HepG2 (cell line): ENCODE measurements at regions not wholly inside any gene's neighbourhood (a gene's known extent, or its start where the extent isn't known, plus 50 kb on each side); places are given as distances from the start of the nearest gene placed in this dataset.

Experiments used
- BRD4 ChIP-seq: sonication (generic); formaldehyde crosslinking; IDR thresholded peaks from 2 replicates; pipeline ENCODE4 v1.4.0; 2020; ENCODE audit warnings: missing genetic modification reagents
- DMAP1 ChIP-seq: IDR thresholded peaks from 2 replicates; pipeline ENCODE4 v1.6.1; 2016
- LRRFIP1 ChIP-seq: sonication (generic); formaldehyde crosslinking; conservative IDR thresholded peaks from 2 replicates; pipeline ENCODE4 v1.4.0; 2020; ENCODE audit warnings: missing genetic modification reagents
- MIER2 ChIP-seq: IDR thresholded peaks from 2 replicates; pipeline ENCODE4 v1.6.1; 2016; ENCODE audit warnings: missing biosample characterization, missing genetic modification reagents
- MXD3 ChIP-seq: IDR thresholded peaks from 2 replicates; pipeline ENCODE4 v1.6.1; 2016; ENCODE audit warnings: mild to moderate bottlenecking, missing biosample characterization, missing genetic modification reagents
- MYNN ChIP-seq: sonication (generic); formaldehyde crosslinking; IDR thresholded peaks from 2 replicates; pipeline ENCODE4 v1.4.0; 2020; ENCODE audit warnings: mild to moderate bottlenecking, low read depth, missing genetic modification reagents
- PAF1 ChIP-seq: IDR thresholded peaks from 2 replicates; pipeline ENCODE4 v1.6.1; 2016; ENCODE audit warnings: missing genetic modification reagents, missing compliant biosample characterization
- SRY ChIP-seq: sonication (generic); formaldehyde crosslinking; IDR thresholded peaks from 2 replicates; pipeline ENCODE4 v1.8.0; 2022; ENCODE audit warnings: mild to moderate bottlenecking, missing genetic modification reagents
- TOPORS ChIP-seq: sonication (generic); formaldehyde crosslinking; IDR thresholded peaks from 2 replicates; pipeline ENCODE4 v1.8.0; 2023; ENCODE audit warnings: mild to moderate bottlenecking, missing genetic modification reagents
- ZNF225 ChIP-seq: sonication (generic); formaldehyde crosslinking; IDR thresholded peaks from 2 replicates; pipeline ENCODE4 v1.4.0; 2020; ENCODE audit warnings: mild to moderate bottlenecking, missing genetic modification reagents
- ZNF646 ChIP-seq: sonication (generic); formaldehyde crosslinking; IDR thresholded peaks from 2 replicates; pipeline ENCODE4 v1.9.0; 2021; ENCODE audit warnings: mild to moderate bottlenecking, missing genetic modification reagents
- TF ChIP-seq, protein P1 (sequence below): sonication (generic); formaldehyde crosslinking; IDR thresholded peaks from 2 replicates; pipeline ENCODE4 v1.5.1; 2020; ENCODE audit warnings: mild to moderate bottlenecking, missing genetic modification reagents, moderate library complexity
- TF ChIP-seq, protein P2 (sequence below): IDR thresholded peaks from 2 replicates; pipeline ENCODE4 v1.6.1; 2016; ENCODE audit warnings: low read depth, borderline replicate concordance
- TF ChIP-seq, protein P3 (sequence below): sonication (generic); formaldehyde crosslinking; IDR thresholded peaks from 2 replicates; pipeline ENCODE4 v1.4.0; 2020; ENCODE audit warnings: low read depth, mild to moderate bottlenecking, missing genetic modification reagents

- TF ChIP-seq, protein P1, sequence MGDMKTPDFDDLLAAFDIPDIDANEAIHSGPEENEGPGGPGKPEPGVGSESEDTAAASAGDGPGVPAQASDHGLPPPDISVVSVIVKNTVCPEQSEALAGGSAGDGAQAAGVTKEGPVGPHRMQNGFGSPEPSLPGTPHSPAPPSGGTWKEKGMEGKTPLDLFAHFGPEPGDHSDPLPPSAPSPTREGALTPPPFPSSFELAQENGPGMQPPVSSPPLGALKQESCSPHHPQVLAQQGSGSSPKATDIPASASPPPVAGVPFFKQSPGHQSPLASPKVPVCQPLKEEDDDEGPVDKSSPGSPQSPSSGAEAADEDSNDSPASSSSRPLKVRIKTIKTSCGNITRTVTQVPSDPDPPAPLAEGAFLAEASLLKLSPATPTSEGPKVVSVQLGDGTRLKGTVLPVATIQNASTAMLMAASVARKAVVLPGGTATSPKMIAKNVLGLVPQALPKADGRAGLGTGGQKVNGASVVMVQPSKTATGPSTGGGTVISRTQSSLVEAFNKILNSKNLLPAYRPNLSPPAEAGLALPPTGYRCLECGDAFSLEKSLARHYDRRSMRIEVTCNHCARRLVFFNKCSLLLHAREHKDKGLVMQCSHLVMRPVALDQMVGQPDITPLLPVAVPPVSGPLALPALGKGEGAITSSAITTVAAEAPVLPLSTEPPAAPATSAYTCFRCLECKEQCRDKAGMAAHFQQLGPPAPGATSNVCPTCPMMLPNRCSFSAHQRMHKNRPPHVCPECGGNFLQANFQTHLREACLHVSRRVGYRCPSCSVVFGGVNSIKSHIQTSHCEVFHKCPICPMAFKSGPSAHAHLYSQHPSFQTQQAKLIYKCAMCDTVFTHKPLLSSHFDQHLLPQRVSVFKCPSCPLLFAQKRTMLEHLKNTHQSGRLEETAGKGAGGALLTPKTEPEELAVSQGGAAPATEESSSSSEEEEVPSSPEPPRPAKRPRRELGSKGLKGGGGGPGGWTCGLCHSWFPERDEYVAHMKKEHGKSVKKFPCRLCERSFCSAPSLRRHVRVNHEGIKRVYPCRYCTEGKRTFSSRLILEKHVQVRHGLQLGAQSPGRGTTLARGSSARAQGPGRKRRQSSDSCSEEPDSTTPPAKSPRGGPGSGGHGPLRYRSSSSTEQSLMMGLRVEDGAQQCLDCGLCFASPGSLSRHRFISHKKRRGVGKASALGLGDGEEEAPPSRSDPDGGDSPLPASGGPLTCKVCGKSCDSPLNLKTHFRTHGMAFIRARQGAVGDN (CRISPR knock-in tag) = peak; percentile 91
- TF ChIP-seq DMAP1 (peak; percentile 66; the same call in 1 of the 2 replicates), TOPORS (CRISPR knock-in tag) (no peak), MXD3 (CRISPR knock-in tag) (no peak; the same call in 1 of the 2 replicates), MIER2 (CRISPR knock-in tag) (no peak), ZNF225 (CRISPR knock-in tag) (no peak), ZNF646 (CRISPR knock-in tag) (no peak), MYNN (CRISPR knock-in tag) (no peak), PAF1 (no peak), BRD4 (CRISPR knock-in tag) (no peak), SRY (CRISPR knock-in tag) (peak; percentile 84; the same call in 1 of the 2 replicates), LRRFIP1 (CRISPR knock-in tag) (no peak)
- TF ChIP-seq, protein P2, sequence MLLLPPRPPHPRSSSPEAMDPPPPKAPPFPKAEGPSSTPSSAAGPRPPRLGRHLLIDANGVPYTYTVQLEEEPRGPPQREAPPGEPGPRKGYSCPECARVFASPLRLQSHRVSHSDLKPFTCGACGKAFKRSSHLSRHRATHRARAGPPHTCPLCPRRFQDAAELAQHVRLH (CRISPR knock-in tag) = peak; percentile 63; the same call in 1 of the 2 replicates
- TF ChIP-seq, protein P3, sequence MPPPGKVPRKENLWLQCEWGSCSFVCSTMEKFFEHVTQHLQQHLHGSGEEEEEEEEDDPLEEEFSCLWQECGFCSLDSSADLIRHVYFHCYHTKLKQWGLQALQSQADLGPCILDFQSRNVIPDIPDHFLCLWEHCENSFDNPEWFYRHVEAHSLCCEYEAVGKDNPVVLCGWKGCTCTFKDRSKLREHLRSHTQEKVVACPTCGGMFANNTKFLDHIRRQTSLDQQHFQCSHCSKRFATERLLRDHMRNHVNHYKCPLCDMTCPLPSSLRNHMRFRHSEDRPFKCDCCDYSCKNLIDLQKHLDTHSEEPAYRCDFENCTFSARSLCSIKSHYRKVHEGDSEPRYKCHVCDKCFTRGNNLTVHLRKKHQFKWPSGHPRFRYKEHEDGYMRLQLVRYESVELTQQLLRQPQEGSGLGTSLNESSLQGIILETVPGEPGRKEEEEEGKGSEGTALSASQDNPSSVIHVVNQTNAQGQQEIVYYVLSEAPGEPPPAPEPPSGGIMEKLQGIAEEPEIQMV (CRISPR knock-in tag) = no peak
Measured at GRCh38 chr20:50353289-50353961, 156.8 kb upstream of the PTPN1 start (continued).
